Fibroblast of mammary gland (primary cell): ENCODE measurements at regions not wholly inside any gene's neighbourhood (a gene's known extent, or its start where the extent isn't known, plus 50 kb on each side); places are given as distances from the start of the nearest gene placed in this dataset.

Source experiments
- DNase-seq: peaks from one replicate; pipeline ENCODE4 v3.0.0-alpha.2; 2010; ENCODE audit warnings: low read depth
- H3K4me3 ChIP-seq: 2 replicates; pipeline ENCODE4 v1.5.1; 2011; ENCODE audit warnings: low read depth, mild to moderate bottlenecking, low read length, moderate library complexity; ENCODE audit not compliant: control insufficient read depth
- CTCF ChIP-seq: conservative IDR thresholded peaks from 2 replicates; pipeline ENCODE4 v1.5.1; 2011; ENCODE audit warnings: low read depth, low read length, inconsistent platforms; ENCODE audit not compliant: control insufficient read depth, insufficient read depth

- no peak for DNase-seq
- no peak overlapping the region for H3K4me3 ChIP-seq
- TF ChIP-seq CTCF, result no peak
Measured at GRCh38 chr3:76054404-76054803, 269.1 kb upstream of the ZNF717 start.

GRCh38 chr3:76061654-76062053 lies 276.3 kb upstream of the ZNF717 start:
- DNase-seq, result no peak
- H3K4me3 ChIP-seq, result no peak overlapping the region
- no peak for TF ChIP-seq CTCF

GRCh38 chr3:76063019-76063418 lies 277.7 kb upstream of the ZNF717 start:
- DNase-seq, result peak; percentile 68
- no peak overlapping the region for H3K4me3 ChIP-seq
- no peak for TF ChIP-seq CTCF

- no peak for TF ChIP-seq CTCF
- no peak overlapping the region for H3K4me3 ChIP-seq
- no peak for DNase-seq
Measured at GRCh38 chr3:76063811-76064210, 278.5 kb upstream of the ZNF717 start.

- TF ChIP-seq CTCF, result no peak
- DNase-seq, result peak; percentile 32
- no peak overlapping the region for H3K4me3 ChIP-seq
Measured at GRCh38 chr3:76065964-76066363, 280.6 kb upstream of the ZNF717 start.

- TF ChIP-seq CTCF, result no peak
Measured at GRCh38 chr3:76078101-76078500, 292.8 kb upstream of the ZNF717 start.

GRCh38 chr3:76083992-76084391 lies 298.6 kb upstream of the ZNF717 start:
- no peak overlapping the region for H3K4me3 ChIP-seq
- no peak for TF ChIP-seq CTCF
- DNase-seq, result peak; percentile 22

More at GRCh38 chr3:76078101-76078500, 292.8 kb upstream of the ZNF717 start:
- H3K4me3 ChIP-seq, result no peak overlapping the region
- peak; percentile 3 for DNase-seq
